SK-N-SH treated with all-trans-retinoic acid at 6 μM for 48 hours (cell line): ENCODE measurements at regions not wholly inside any gene's neighbourhood (a gene's known extent, or its start where the extent isn't known, plus 50 kb on each side); places are given as distances from the start of the nearest gene placed in this dataset.

Experiments
- ATAC-seq: fragments of 200-7000 bp; cut with Tn5 transposase; 3 replicates; pipeline ENCODE4 v1.9.1; 2020; ENCODE audit warnings: mild to moderate bottlenecking, moderate library complexity
- ARNTL ChIP-seq: fragments of 450-650 bp; formaldehyde crosslinking; IDR thresholded peaks from 2 replicates; pipeline ENCODE4 v1.5.0; 2020; ENCODE audit warnings: low read depth, mild to moderate bottlenecking, moderate library complexity, borderline replicate concordance
- BACH2 ChIP-seq: fragments of 250-450 bp; sonication (Bioruptor Pico); IDR thresholded peaks from 2 replicates; pipeline ENCODE4 v1.9.0; 2021; ENCODE audit warnings: mild to moderate bottlenecking, borderline replicate concordance
- CSDC2 ChIP-seq: fragments of 250-450 bp; sonication (Bioruptor Pico); IDR thresholded peaks from 2 replicates; pipeline ENCODE4 v1.5.0; 2020; ENCODE audit warnings: mild to moderate bottlenecking, moderate library complexity
- ESRRG ChIP-seq: fragments of 250-450 bp; sonication (Bioruptor Pico); IDR thresholded peaks from 2 replicates; pipeline ENCODE4 v1.6.1; 2021; ENCODE audit warnings: mild to moderate bottlenecking
- GLIS3 ChIP-seq: fragments of 250-450 bp; sonication (Bioruptor Pico); IDR thresholded peaks from 2 replicates; pipeline ENCODE4 v1.5.0; 2020; ENCODE audit warnings: mild to moderate bottlenecking, moderate library complexity
- OSR1 ChIP-seq: fragments of 250-450 bp; sonication (Bioruptor Pico); IDR thresholded peaks from 2 replicates; pipeline ENCODE4 v1.8.0; 2022; ENCODE audit warnings: moderate library complexity, mild to moderate bottlenecking, inconsistent platforms
- PPARA ChIP-seq: fragments of 250-450 bp; sonication (Bioruptor Pico); IDR thresholded peaks from 2 replicates; pipeline ENCODE4 v1.5.0; 2020; ENCODE audit warnings: mild to moderate bottlenecking, borderline replicate concordance
- RARB ChIP-seq: fragments of 250-450 bp; sonication (Bioruptor Pico); IDR thresholded peaks from 2 replicates; pipeline ENCODE4 v1.8.0; 2021; ENCODE audit warnings: mild to moderate bottlenecking, moderate library complexity
- SNAI2 ChIP-seq: fragments of 250-450 bp; sonication (Bioruptor Pico); IDR thresholded peaks from 2 replicates; pipeline ENCODE4 v1.5.0; 2020; ENCODE audit warnings: mild to moderate bottlenecking, moderate library complexity
- TCF4 ChIP-seq: fragments of 250-450 bp; sonication (Bioruptor Pico); IDR thresholded peaks from 2 replicates; pipeline ENCODE4 v1.8.0; 2021; ENCODE audit warnings: mild to moderate bottlenecking, moderate library complexity, borderline replicate concordance
- TOX ChIP-seq: fragments of 250-450 bp; sonication (Bioruptor Pico); IDR thresholded peaks from 2 replicates; pipeline ENCODE4 v1.8.0; 2021; ENCODE audit warnings: mild to moderate bottlenecking, moderate library complexity, borderline replicate concordance
- ZC3H10 ChIP-seq: fragments of 250-450 bp; sonication (Bioruptor Pico); IDR thresholded peaks from 2 replicates; pipeline ENCODE4 v1.5.1; 2021; ENCODE audit warnings: mild to moderate bottlenecking, moderate library complexity
- ZFP3 ChIP-seq: fragments of 250-450 bp; sonication (Bioruptor Pico); IDR thresholded peaks from 2 replicates; pipeline ENCODE4 v1.5.0; 2020; ENCODE audit warnings: mild to moderate bottlenecking, moderate library complexity
- ZFP30 ChIP-seq: fragments of 450-650 bp; formaldehyde crosslinking; IDR thresholded peaks from 2 replicates; pipeline ENCODE4 v1.5.0; 2022; ENCODE audit warnings: mild to moderate bottlenecking, moderate library complexity
- ZNF565 ChIP-seq: fragments of 450-650 bp; formaldehyde crosslinking; conservative IDR thresholded peaks from 2 replicates; pipeline ENCODE4 v1.5.0; 2020; ENCODE audit warnings: low read depth, mild to moderate bottlenecking, moderate library complexity
- ZNF8 ChIP-seq: fragments of 450-650 bp; formaldehyde crosslinking; IDR thresholded peaks from 2 replicates; pipeline ENCODE4 v1.5.0; 2020; ENCODE audit warnings: mild to moderate bottlenecking, moderate library complexity
- TF ChIP-seq, protein P1 (sequence below): fragments of 250-450 bp; sonication (Bioruptor Pico); IDR thresholded peaks from 2 replicates; pipeline ENCODE4 v1.5.1; 2021; ENCODE audit warnings: mild to moderate bottlenecking, moderate library complexity
- TF ChIP-seq, protein P2 (sequence below): fragments of 250-450 bp; sonication (Bioruptor Pico); IDR thresholded peaks from 2 replicates; pipeline ENCODE4 v1.5.1; 2020; ENCODE audit warnings: low read depth, mild to moderate bottlenecking, moderate library complexity
- TF ChIP-seq, protein P3 (sequence below): fragments of 250-450 bp; sonication (Bioruptor Pico); IDR thresholded peaks from 2 replicates; pipeline ENCODE4 v1.8.0; 2020; ENCODE audit warnings: mild to moderate bottlenecking, moderate library complexity, borderline replicate concordance
- TF ChIP-seq, protein P4 (sequence below): fragments of 250-450 bp; sonication (Bioruptor Pico); IDR thresholded peaks from 2 replicates; pipeline ENCODE4 v1.5.0; 2020; ENCODE audit warnings: mild to moderate bottlenecking, moderate library complexity
- TF ChIP-seq, protein P5 (sequence below): fragments of 250-450 bp; sonication (Bioruptor Pico); IDR thresholded peaks from 2 replicates; pipeline ENCODE4 v1.8.0; 2021; ENCODE audit warnings: low read depth, mild to moderate bottlenecking, moderate library complexity, borderline replicate concordance

DNA sequence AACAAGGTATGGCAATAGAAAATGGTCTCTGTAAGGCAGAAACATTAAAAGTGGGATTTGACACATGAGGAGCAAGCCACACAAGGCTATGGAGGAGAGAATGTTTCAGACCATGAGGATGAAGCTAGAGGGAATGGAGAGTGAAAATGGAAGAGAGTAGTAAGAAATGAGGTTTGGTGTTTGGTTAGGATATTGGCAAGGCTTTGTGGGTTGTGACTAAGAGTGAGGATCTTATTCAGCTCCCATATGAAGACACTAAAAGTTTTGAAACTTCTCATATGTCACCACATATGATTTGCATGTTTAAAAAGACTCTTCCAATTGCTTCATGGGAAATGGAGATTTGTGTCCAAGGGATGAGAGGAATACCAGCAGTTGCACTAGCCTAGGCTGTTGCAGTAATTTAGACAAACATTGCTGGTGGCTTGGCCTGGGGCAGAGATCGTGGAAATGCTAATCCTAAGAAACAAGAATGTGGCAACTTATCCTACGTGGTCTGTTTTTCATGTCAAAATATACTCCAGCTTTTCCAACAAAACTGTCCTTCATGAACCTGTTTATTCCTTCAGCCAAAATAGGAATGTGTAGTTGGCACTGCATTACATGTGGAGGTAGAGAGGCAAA is 749.0 kb downstream of the PDCD6IP start:
- no peak for ATAC-seq
- TF ChIP-seq, protein P1, sequence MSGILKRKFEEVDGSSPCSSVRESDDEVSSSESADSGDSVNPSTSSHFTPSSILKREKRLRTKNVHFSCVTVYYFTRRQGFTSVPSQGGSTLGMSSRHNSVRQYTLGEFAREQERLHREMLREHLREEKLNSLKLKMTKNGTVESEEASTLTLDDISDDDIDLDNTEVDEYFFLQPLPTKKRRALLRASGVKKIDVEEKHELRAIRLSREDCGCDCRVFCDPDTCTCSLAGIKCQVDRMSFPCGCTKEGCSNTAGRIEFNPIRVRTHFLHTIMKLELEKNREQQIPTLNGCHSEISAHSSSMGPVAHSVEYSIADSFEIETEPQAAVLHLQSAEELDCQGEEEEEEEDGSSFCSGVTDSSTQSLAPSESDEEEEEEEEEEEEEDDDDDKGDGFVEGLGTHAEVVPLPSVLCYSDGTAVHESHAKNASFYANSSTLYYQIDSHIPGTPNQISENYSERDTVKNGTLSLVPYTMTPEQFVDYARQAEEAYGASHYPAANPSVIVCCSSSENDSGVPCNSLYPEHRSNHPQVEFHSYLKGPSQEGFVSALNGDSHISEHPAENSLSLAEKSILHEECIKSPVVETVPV (CRISPR knock-in tag), result no peak
- TF ChIP-seq ZNF8 (CRISPR knock-in tag), result no peak
- TF ChIP-seq, all 23 proteins: peak for 0

DNA sequence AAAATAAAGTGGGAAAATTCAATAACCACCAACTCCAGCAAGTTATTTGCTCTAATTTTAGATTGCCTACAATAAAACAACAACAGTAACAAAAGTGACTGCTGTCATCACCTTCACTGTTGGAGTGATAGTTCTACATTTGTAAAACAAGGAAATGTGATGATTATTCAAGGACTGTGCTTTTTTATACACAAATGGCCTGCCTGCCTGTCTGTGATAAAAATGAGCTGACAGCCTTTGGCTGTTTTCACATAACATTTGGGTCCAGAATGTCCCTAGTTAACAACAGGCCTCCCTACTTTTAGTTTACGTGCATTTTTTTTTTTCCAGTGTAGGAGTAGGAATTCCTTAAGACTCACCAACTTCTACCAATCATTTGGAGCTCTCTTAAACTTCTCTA is 768.8 kb downstream of the PDCD6IP start:
- no peak for ATAC-seq
- TF ChIP-seq ZC3H10 (CRISPR knock-in tag), result no peak

DNA sequence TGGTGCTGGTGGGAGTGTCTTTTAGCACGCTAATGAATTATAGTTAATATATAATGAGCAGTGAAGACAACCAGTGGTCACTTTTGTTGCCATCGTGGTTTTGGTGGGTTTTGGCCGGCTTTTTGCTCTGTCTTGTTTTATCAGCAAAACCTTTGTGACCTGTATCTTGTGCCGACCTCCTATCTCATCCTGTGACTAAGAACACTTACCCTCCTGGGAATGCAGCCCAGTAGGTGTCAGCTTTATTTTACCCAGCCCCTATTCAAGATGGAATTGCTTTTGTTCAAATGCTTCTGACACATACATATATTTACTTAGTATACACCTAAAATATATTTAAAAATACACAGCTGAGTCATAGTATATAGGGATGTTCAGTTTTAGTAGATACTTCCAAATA is 770.3 kb downstream of the PDCD6IP start:
- ATAC-seq, result no peak
- no peak for TF ChIP-seq ZFP3
- TF ChIP-seq ESRRG (CRISPR knock-in tag), result no peak
- TF ChIP-seq BACH2 (CRISPR knock-in tag), result no peak
- TF ChIP-seq ZFP30 (CRISPR knock-in tag), result no peak
- TF ChIP-seq, protein P1 (CRISPR knock-in tag), result no peak
- TF ChIP-seq, protein P2, sequence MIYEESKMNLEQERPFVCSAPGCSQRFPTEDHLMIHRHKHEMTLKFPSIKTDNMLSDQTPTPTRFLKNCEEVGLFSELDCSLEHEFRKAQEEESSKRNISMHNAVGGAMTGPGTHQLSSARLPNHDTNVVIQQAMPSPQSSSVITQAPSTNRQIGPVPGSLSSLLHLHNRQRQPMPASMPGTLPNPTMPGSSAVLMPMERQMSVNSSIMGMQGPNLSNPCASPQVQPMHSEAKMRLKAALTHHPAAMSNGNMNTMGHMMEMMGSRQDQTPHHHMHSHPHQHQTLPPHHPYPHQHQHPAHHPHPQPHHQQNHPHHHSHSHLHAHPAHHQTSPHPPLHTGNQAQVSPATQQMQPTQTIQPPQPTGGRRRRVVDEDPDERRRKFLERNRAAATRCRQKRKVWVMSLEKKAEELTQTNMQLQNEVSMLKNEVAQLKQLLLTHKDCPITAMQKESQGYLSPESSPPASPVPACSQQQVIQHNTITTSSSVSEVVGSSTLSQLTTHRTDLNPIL (CRISPR knock-in tag), result no peak
- TF ChIP-seq TCF4 (CRISPR knock-in tag), result no peak
- TF ChIP-seq, protein P3, sequence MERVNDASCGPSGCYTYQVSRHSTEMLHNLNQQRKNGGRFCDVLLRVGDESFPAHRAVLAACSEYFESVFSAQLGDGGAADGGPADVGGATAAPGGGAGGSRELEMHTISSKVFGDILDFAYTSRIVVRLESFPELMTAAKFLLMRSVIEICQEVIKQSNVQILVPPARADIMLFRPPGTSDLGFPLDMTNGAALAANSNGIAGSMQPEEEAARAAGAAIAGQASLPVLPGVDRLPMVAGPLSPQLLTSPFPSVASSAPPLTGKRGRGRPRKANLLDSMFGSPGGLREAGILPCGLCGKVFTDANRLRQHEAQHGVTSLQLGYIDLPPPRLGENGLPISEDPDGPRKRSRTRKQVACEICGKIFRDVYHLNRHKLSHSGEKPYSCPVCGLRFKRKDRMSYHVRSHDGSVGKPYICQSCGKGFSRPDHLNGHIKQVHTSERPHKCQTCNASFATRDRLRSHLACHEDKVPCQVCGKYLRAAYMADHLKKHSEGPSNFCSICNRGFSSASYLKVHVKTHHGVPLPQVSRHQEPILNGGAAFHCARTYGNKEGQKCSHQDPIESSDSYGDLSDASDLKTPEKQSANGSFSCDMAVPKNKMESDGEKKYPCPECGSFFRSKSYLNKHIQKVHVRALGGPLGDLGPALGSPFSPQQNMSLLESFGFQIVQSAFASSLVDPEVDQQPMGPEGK, result no peak
- no peak for TF ChIP-seq ZNF8 (CRISPR knock-in tag)
- no peak for TF ChIP-seq CSDC2 (CRISPR knock-in tag)
- TF ChIP-seq, protein P4, sequence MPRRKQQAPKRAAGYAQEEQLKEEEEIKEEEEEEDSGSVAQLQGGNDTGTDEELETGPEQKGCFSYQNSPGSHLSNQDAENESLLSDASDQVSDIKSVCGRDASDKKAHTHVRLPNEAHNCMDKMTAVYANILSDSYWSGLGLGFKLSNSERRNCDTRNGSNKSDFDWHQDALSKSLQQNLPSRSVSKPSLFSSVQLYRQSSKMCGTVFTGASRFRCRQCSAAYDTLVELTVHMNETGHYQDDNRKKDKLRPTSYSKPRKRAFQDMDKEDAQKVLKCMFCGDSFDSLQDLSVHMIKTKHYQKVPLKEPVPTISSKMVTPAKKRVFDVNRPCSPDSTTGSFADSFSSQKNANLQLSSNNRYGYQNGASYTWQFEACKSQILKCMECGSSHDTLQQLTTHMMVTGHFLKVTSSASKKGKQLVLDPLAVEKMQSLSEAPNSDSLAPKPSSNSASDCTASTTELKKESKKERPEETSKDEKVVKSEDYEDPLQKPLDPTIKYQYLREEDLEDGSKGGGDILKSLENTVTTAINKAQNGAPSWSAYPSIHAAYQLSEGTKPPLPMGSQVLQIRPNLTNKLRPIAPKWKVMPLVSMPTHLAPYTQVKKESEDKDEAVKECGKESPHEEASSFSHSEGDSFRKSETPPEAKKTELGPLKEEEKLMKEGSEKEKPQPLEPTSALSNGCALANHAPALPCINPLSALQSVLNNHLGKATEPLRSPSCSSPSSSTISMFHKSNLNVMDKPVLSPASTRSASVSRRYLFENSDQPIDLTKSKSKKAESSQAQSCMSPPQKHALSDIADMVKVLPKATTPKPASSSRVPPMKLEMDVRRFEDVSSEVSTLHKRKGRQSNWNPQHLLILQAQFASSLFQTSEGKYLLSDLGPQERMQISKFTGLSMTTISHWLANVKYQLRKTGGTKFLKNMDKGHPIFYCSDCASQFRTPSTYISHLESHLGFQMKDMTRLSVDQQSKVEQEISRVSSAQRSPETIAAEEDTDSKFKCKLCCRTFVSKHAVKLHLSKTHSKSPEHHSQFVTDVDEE (CRISPR knock-in tag), result no peak
- TF ChIP-seq, protein P5, sequence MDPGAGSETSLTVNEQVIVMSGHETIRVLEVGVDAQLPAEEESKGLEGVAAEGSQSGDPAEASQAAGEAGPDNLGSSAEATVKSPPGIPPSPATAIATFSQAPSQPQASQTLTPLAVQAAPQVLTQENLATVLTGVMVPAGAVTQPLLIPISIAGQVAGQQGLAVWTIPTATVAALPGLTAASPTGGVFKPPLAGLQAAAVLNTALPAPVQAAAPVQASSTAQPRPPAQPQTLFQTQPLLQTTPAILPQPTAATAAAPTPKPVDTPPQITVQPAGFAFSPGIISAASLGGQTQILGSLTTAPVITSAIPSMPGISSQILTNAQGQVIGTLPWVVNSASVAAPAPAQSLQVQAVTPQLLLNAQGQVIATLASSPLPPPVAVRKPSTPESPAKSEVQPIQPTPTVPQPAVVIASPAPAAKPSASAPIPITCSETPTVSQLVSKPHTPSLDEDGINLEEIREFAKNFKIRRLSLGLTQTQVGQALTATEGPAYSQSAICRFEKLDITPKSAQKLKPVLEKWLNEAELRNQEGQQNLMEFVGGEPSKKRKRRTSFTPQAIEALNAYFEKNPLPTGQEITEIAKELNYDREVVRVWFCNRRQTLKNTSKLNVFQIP, result no peak
- TF ChIP-seq ARNTL (CRISPR knock-in tag), result no peak

DNA sequence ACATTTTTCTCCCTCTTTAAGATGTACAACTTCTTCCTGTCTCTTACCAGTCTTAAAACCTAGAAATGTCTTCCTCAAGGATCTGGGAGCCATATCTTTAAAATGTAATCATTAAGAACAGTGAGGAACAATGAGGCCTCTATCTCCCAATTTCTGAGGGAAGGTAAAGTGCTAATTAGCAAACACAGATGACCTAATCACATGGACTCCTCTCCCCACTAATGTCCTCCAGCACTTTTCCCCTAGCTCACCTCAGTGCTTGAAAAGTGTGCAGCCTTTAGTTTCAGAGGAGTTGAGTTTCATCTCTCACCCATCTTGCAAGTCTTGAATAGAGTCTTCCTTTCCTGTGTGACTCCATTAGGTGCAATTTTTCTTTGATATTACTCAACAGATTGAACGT is 771.0 kb downstream of the PDCD6IP start:
- TF ChIP-seq ZC3H10 (CRISPR knock-in tag) (no peak), ZNF565 (no peak), SNAI2 (CRISPR knock-in tag) (no peak), OSR1 (no peak), CSDC2 (CRISPR knock-in tag) (no peak), GLIS3 (CRISPR knock-in tag) (no peak), TCF4 (CRISPR knock-in tag) (no peak), ZNF8 (CRISPR knock-in tag) (no peak), TOX (CRISPR knock-in tag) (no peak), PPARA (no peak), ZFP3 (no peak), ESRRG (CRISPR knock-in tag) (no peak), ZFP30 (CRISPR knock-in tag) (no peak), RARB (CRISPR knock-in tag) (no peak), ARNTL (CRISPR knock-in tag) (no peak)
- TF ChIP-seq, protein P5, result no peak
- TF ChIP-seq, protein P3, result no peak
- no peak for ATAC-seq
